H9 (cell line): ENCODE measurements at regions not wholly inside any gene's neighbourhood (a gene's known extent, or its start where the extent isn't known, plus 50 kb on each side); places are given as distances from the start of the nearest gene placed in this dataset.

ENCODE experiments used
- DNase-seq: peaks from one replicate; pipeline ENCODE4 v3.0.0-alpha.2; 2017
- H2AFZ ChIP-seq: one replicate; pipeline ENCODE4 v1.6.1; 2013; ENCODE audit warnings: mild to moderate bottlenecking, low read length, control low read depth, moderate library complexity
- H2AK5ac ChIP-seq: 2 replicates; pipeline ENCODE4 v1.6.1; 2013; ENCODE audit warnings: low read length, control low read depth, mixed read lengths; ENCODE audit not compliant: insufficient read length
- H2BK120ac ChIP-seq: one replicate; pipeline ENCODE4 v1.6.1; 2013; ENCODE audit warnings: low read depth, mild to moderate bottlenecking, low read length, control low read depth, inconsistent platforms; ENCODE audit not compliant: poor library complexity, severe bottlenecking
- H2BK12ac ChIP-seq: 2 replicates; pipeline ENCODE4 v1.6.1; 2013; ENCODE audit warnings: low read length, control low read depth, mixed read lengths, low read depth; ENCODE audit not compliant: insufficient read length
- H2BK15ac ChIP-seq: 2 replicates; pipeline ENCODE4 v1.6.1; 2013; ENCODE audit warnings: low read depth, low read length, control low read depth
- H2BK20ac ChIP-seq: one replicate; pipeline ENCODE4 v1.6.1; 2013; ENCODE audit warnings: low read depth, mild to moderate bottlenecking, low read length, control low read depth, inconsistent platforms; ENCODE audit not compliant: poor library complexity, severe bottlenecking
- H2BK5ac ChIP-seq: 2 replicates; pipeline ENCODE4 v1.6.1; 2013; ENCODE audit warnings: low read length, control low read depth, mixed read lengths; ENCODE audit not compliant: insufficient read length
- H3K14ac ChIP-seq: 2 replicates; pipeline ENCODE4 v1.6.1; 2013; ENCODE audit warnings: low read length, control low read depth; ENCODE audit not compliant: insufficient read depth
- H3K18ac ChIP-seq: 2 replicates; pipeline ENCODE4 v1.6.1; 2013; ENCODE audit warnings: low read depth, mild to moderate bottlenecking, mixed read lengths, low read length, control low read depth; ENCODE audit not compliant: insufficient read length
- H3K23ac ChIP-seq: 2 replicates; pipeline ENCODE4 v1.6.1; 2013; ENCODE audit warnings: low read length, control low read depth, mixed read lengths, low read depth; ENCODE audit not compliant: insufficient read length
- H3K23me2 ChIP-seq: 2 replicates; pipeline ENCODE4 v1.6.1; 2013; ENCODE audit warnings: low read depth, mild to moderate bottlenecking, mixed read lengths, low read length, control low read depth; ENCODE audit not compliant: insufficient read length, poor library complexity, severe bottlenecking
- H3K27ac ChIP-seq: 2 replicates; pipeline ENCODE4 v1.5.1; 2013; ENCODE audit warnings: low read length, control low read depth, mixed read lengths, low read depth; ENCODE audit not compliant: insufficient read length
- H3K27me3 ChIP-seq: 2 replicates; pipeline ENCODE4 v1.6.1; 2013; ENCODE audit warnings: low read length, control low read depth, inconsistent platforms; ENCODE audit not compliant: insufficient read depth
- H3K4ac ChIP-seq: 2 replicates; pipeline ENCODE4 v1.6.1; 2013; ENCODE audit warnings: low read depth, mild to moderate bottlenecking, control low read depth, inconsistent platforms, low read length, moderate library complexity
- H3K4me1 ChIP-seq: 2 replicates; pipeline ENCODE4 v1.6.1; 2013; ENCODE audit warnings: low read length, control low read depth, inconsistent platforms; ENCODE audit not compliant: insufficient read depth
- H3K4me2 ChIP-seq: 2 replicates; pipeline ENCODE4 v1.6.1; 2013; ENCODE audit warnings: low read length, control low read depth, mixed read lengths; ENCODE audit not compliant: insufficient read length, insufficient read depth
- H3K56ac ChIP-seq: 2 replicates; pipeline ENCODE4 v1.6.1; 2013; ENCODE audit warnings: low read depth, mild to moderate bottlenecking, mixed read lengths, low read length, control low read depth; ENCODE audit not compliant: insufficient read length
- H3K79me1 ChIP-seq: 2 replicates; pipeline ENCODE4 v1.6.1; 2013; ENCODE audit warnings: low read depth, mild to moderate bottlenecking, moderate library complexity, low read length, control low read depth, inconsistent platforms; ENCODE audit not compliant: insufficient read depth, poor library complexity, severe bottlenecking
- H3K79me2 ChIP-seq: 2 replicates; pipeline ENCODE4 v1.6.1; 2013; ENCODE audit warnings: low read length, control low read depth, inconsistent platforms; ENCODE audit not compliant: insufficient read depth
- H3K9ac ChIP-seq: 2 replicates; pipeline ENCODE4 v1.6.1; 2013; ENCODE audit warnings: low read length, control low read depth, mixed read lengths; ENCODE audit not compliant: insufficient read length; ENCODE audit errors: extremely low read depth
- H3K9me3 ChIP-seq: one replicate; pipeline ENCODE4 v1.6.1; 2013; ENCODE audit warnings: low read depth, low read length, inconsistent platforms; ENCODE audit not compliant: control insufficient read depth
- H3T11ph ChIP-seq: one replicate; pipeline ENCODE4 v1.6.1; 2013; ENCODE audit warnings: mild to moderate bottlenecking, low read length, control low read depth, inconsistent platforms
- H4K20me1 ChIP-seq: one replicate; pipeline ENCODE4 v1.6.1; 2013; ENCODE audit not compliant: control insufficient read depth, insufficient read length, insufficient read depth
- H4K5ac ChIP-seq: 2 replicates; pipeline ENCODE4 v1.6.1; 2013; ENCODE audit warnings: low read depth, mild to moderate bottlenecking, mixed read lengths, low read length, control low read depth; ENCODE audit not compliant: insufficient read length
- H4K8ac ChIP-seq: replicated peaks from 2 replicates; pipeline ENCODE4 v1.6.1; 2013; ENCODE audit warnings: low read length, control low read depth, mixed read lengths, low read depth; ENCODE audit not compliant: insufficient read length
- H4K91ac ChIP-seq: 2 replicates; pipeline ENCODE4 v1.6.1; 2013; ENCODE audit warnings: low read depth, mild to moderate bottlenecking, moderate library complexity, mixed read lengths, low read length, control low read depth; ENCODE audit not compliant: insufficient read length
- H3K27ac Mint-ChIP-seq, 3 experiments: 2 replicates in 2 of 3; 3 replicates in 1 of 3; pipeline ENCODE4 v1.8.0; 2020 to 2021; ENCODE audit warnings: mixed read lengths in 3 of 3, mild to moderate bottlenecking in 1 of 3, moderate library complexity in 1 of 3
- H3K27me3 Mint-ChIP-seq: 2 replicates; pipeline ENCODE4 v1.8.0; 2021; ENCODE audit warnings: low read depth, mild to moderate bottlenecking, moderate library complexity, mixed read lengths
- H3K36me3 Mint-ChIP-seq, 3 experiments: 2 replicates in 2 of 3; 3 replicates in 1 of 3; pipeline ENCODE4 v1.8.0; 2020 to 2021; ENCODE audit warnings: low read depth in 3 of 3, mixed read lengths in 3 of 3; ENCODE audit not compliant: insufficient read depth in 1 of 3
- H3K4me1 Mint-ChIP-seq, 2 experiments: 2 replicates each; pipeline ENCODE4 v1.8.0; 2020; ENCODE audit warnings: mixed read lengths in 2 of 2
- H3K4me3 Mint-ChIP-seq, 2 experiments: 2 replicates in 1 of 2; 3 replicates in 1 of 2; pipeline ENCODE4 v1.8.0; 2020 to 2021; ENCODE audit warnings: mild to moderate bottlenecking in 2 of 2, mixed read lengths in 2 of 2, moderate library complexity in 1 of 2
- H3K9me3 Mint-ChIP-seq, 2 experiments: 2 replicates in 1 of 2; 3 replicates in 1 of 2; pipeline ENCODE4 v1.8.0; 2020; ENCODE audit warnings: mild to moderate bottlenecking in 2 of 2, mixed read lengths in 2 of 2, moderate library complexity in 1 of 2
- CTCF ChIP-seq: fragments of 200-600 bp; sonication (generic); conservative IDR thresholded peaks from 3 replicates; pipeline ENCODE4 v1.8.0; 2021; ENCODE audit warnings: antibody characterized with exemption, mild to moderate bottlenecking
- WGBS: extraction: QIAGEN DNeasy Blood & Tissue Kit; methylation state at CpG from one replicate; pipeline ENCODE4 v1.1.7; 2013; ENCODE audit warnings: missing lambda C conversion rate, low lambda C conversion rate, mixed read lengths; ENCODE audit not compliant: insufficient read length; ENCODE audit errors: extremely low coverage; 5-methylcytosine and 5-hydroxymethylcytosine counted together

GRCh38 chr7:27409776-27410175, 167.2 kb downstream of the EVX1 start:
- no peak overlapping the region for H4K91ac ChIP-seq
- H2AK5ac ChIP-seq, result no peak overlapping the region
- no peak overlapping the region for H4K8ac ChIP-seq
- no peak overlapping the region for H3K9ac ChIP-seq
- no peaks in the 10 kb centered on the region for H4K20me1 ChIP-seq
- TF ChIP-seq CTCF, result no peak
- H3K9me3 ChIP-seq, result no peaks in the 10 kb centered on the region
- no peak overlapping the region for H3K23ac ChIP-seq
- H2BK12ac ChIP-seq, result no peak overlapping the region
- no peak overlapping the region for H3K4me2 ChIP-seq
- H3K79me2 ChIP-seq, result no peaks in the 10 kb centered on the region
- Mint-ChIP-seq H3K4me3 (no peak overlapping the region), H3K4me1 (peaks cover 11 to 17% of the 10 kb centered on the region in 2 experiments), H3K27ac (no peak overlapping the region), H3K36me3 (no peaks in the 10 kb centered on the region), H3K9me3 (peaks cover 0 to 3% of the 10 kb centered on the region in 2 experiments; a peak in 1 of 5 replicates), H3K27me3 (peaks cover 3% of the 10 kb centered on the region)
- H3K14ac ChIP-seq, result no peak overlapping the region
- H2BK120ac ChIP-seq, result no peak overlapping the region
- no CpG with 5 or more reads among the region's 2 CpGs for WGBS
- no peaks in the 10 kb centered on the region for H3K27me3 ChIP-seq
- H2BK20ac ChIP-seq, result no peak overlapping the region
- H2BK5ac ChIP-seq, result no peak overlapping the region
- DNase-seq, result no peak
- no peak overlapping the region for H2AFZ ChIP-seq
- H3K4me1 ChIP-seq, result no peaks in the 10 kb centered on the region
- no peak overlapping the region for H3T11ph ChIP-seq
- no peaks in the 10 kb centered on the region for H3K23me2 ChIP-seq
- no peak overlapping the region for H3K4ac ChIP-seq
- H2BK15ac ChIP-seq, result no peak overlapping the region
- no peak overlapping the region for H3K56ac ChIP-seq
- H4K5ac ChIP-seq, result no peak overlapping the region
- H3K27ac ChIP-seq, result no peak overlapping the region
- H3K18ac ChIP-seq, result no peak overlapping the region
- no peaks in the 10 kb centered on the region for H3K79me1 ChIP-seq
